Progenitor cell of endocrine pancreas (in vitro differentiated cells): ENCODE measurements at regions not wholly inside any gene's neighbourhood (a gene's known extent, or its start where the extent isn't known, plus 50 kb on each side); places are given as distances from the start of the nearest gene placed in this dataset.

Experiments
- DNase-seq: peaks from one replicate; pipeline ENCODE4 v3.0.0; 2021; ENCODE audit warnings: low spot score; ENCODE audit not compliant: unreplicated experiment
- H3K27ac Mint-ChIP-seq: 2 replicates; pipeline ENCODE4 v1.8.0; 2021; ENCODE audit warnings: mild to moderate bottlenecking, moderate library complexity, mixed read lengths
- H3K27me3 Mint-ChIP-seq: 2 replicates; pipeline ENCODE4 v1.8.0; 2021; ENCODE audit warnings: mixed read lengths
- H3K36me3 Mint-ChIP-seq: 2 replicates; pipeline ENCODE4 v1.8.0; 2022; ENCODE audit warnings: mixed read lengths; ENCODE audit not compliant: insufficient read depth
- H3K4me1 Mint-ChIP-seq: 2 replicates; pipeline ENCODE4 v1.8.0; 2021; ENCODE audit warnings: low read depth, mixed read lengths
- H3K4me3 Mint-ChIP-seq: 2 replicates; pipeline ENCODE4 v1.8.0; 2021; ENCODE audit warnings: low read depth, mild to moderate bottlenecking, moderate library complexity, mixed read lengths
- H3K9me3 Mint-ChIP-seq: 2 replicates; pipeline ENCODE4 v1.8.0; 2021; ENCODE audit warnings: low read depth, mixed read lengths
- CTCF ChIP-seq: fragments of 200-600 bp; sonication (generic); IDR thresholded peaks from one replicate; pipeline ENCODE4 v1.5.0; 2021; ENCODE audit warnings: antibody characterized with exemption, mild to moderate bottlenecking; ENCODE audit not compliant: unreplicated experiment

GRCh38 chr18:6589923-6590322, 139.6 kb upstream of the ARHGAP28 start:
- H3K4me1 Mint-ChIP-seq, result peaks cover 6% of the 10 kb centered on the region
- H3K36me3 Mint-ChIP-seq, result peaks cover 1% of the 10 kb centered on the region
- DNase-seq, result no peak
- no peak overlapping the region for H3K27ac Mint-ChIP-seq
- TF ChIP-seq CTCF, result no peak
- peaks cover 13% of the 10 kb centered on the region for H3K9me3 Mint-ChIP-seq
- no peaks in the 10 kb centered on the region for H3K27me3 Mint-ChIP-seq
- H3K4me3 Mint-ChIP-seq, result no peak overlapping the region

DNA sequence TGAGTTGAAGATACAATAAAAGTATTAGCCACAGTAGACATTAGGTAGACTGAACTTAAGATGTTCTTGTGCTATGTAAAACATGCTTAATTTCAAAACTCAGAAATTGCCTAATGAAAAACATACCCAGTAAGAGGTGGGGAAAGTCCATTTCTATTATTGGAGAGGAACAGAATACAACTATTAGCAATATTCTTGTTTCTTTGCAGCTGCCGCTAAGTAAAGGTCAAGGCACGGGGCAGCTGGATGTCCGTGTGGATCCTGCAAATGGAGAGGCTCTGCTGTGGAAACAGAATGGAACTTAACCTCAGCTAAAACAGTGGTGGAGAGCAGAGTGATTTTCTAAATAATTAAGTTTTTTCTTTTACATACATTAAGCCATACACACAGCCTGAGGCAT, 139.2 kb upstream of the ARHGAP28 start:
- no peak for DNase-seq
- Mint-ChIP-seq H3K4me1 (peaks cover 8% of the 10 kb centered on the region), H3K27me3 (no peaks in the 10 kb centered on the region), H3K4me3 (no peak overlapping the region), H3K36me3 (peaks cover 1% of the 10 kb centered on the region), H3K27ac (no peak overlapping the region), H3K9me3 (peaks cover 12% of the 10 kb centered on the region)
- no peak for TF ChIP-seq CTCF

DNA sequence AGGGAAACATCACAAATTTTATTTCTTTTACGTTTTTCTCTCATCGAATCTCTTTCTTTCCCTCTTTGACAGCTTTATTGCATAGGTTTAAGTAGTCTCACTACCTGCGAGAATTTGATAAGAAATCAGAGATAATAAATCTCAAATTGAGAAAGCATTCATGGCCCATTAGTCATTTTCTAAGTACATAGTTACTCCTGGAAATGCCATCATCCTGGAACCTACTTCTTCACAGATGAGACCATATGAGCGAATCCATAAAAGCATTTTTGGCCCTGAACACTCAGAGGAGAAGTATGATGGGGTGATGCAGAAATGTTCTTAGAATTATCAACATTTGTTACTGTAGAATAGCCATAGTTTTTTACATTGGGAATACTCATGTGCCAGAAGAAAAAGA, 138.0 kb upstream of the ARHGAP28 start:
- Mint-ChIP-seq H3K4me1 (peaks cover 9% of the 10 kb centered on the region), H3K36me3 (peaks cover 1% of the 10 kb centered on the region), H3K27ac (no peak overlapping the region), H3K9me3 (peaks cover 7% of the 10 kb centered on the region), H3K27me3 (no peaks in the 10 kb centered on the region), H3K4me3 (no peak overlapping the region)
- no peak for DNase-seq
- TF ChIP-seq CTCF, result no peak

DNA sequence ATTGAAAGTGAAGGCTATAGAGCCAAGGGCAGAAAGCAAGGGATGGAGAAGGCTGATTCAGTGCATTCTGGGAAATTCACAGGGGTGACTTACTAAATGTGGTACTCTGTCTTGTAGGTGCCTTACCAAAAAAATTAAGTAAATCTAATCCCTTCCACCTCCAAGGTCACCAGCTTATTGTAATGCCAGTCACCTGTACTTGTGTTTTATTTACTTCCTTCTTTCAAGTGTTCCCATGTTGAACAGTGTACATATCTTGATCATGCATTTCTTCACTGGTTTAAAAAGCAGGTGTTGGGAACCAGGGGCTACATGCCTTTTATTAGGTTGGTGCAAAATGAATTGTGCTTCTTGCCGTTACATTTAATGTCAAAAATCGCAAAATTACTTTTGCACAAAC, 137.0 kb upstream of the ARHGAP28 start:
- peaks cover 1% of the 10 kb centered on the region for H3K36me3 Mint-ChIP-seq
- DNase-seq, result no peak
- peaks cover 12% of the 10 kb centered on the region for H3K4me1 Mint-ChIP-seq
- H3K27ac Mint-ChIP-seq, result no peak overlapping the region
- H3K27me3 Mint-ChIP-seq, result no peaks in the 10 kb centered on the region
- H3K9me3 Mint-ChIP-seq, result peaks cover 7% of the 10 kb centered on the region
- TF ChIP-seq CTCF, result no peak
- no peak overlapping the region for H3K4me3 Mint-ChIP-seq

DNA sequence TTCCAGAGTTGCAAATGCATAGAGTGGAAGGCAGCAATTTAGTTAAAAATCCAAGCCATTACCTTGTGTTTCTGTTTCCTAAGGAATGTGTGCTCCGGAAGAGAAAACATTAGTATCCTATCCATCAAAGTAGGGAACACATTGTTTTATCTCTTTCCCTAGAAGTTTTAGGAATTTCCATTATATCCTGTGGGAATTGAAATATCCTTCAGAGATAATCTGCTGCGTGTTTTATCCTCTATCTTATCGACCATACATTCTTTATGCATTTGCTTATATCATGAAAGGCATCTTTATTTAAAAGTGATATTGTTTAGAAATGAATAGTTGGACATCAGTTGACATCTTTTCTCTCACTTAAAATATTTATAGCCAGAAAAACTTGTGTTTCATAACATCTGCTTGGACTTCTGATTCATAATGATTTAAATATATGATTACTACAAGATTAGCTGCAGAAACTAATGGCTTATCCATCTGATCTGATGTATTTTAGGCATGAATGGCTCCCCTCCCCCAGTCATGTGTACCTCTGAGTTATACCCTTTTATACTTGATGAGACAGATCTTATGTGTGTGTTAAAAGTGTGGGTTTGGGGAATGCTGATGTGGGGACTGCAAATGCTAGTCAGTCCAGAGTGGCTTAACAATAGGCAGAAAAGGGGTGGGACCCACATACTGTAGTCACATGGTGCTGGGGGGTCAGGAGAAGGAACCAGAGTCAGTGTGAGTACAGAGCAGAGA, 136.2 kb upstream of the ARHGAP28 start:
- Mint-ChIP-seq H3K27ac (no peak overlapping the region), H3K4me1 (peaks cover 20% of the 10 kb centered on the region), H3K27me3 (no peaks in the 10 kb centered on the region), H3K36me3 (peaks cover 1% of the 10 kb centered on the region), H3K4me3 (no peak overlapping the region), H3K9me3 (peaks cover 4% of the 10 kb centered on the region)
- TF ChIP-seq CTCF, result no peak
- DNase-seq, result no peak
